H9 (cell line): ENCODE measurements at regions not wholly inside any gene's neighbourhood (a gene's known extent, or its start where the extent isn't known, plus 50 kb on each side); places are given as distances from the start of the nearest gene placed in this dataset.

ENCODE experiments used
- DNase-seq: peaks from one replicate; pipeline ENCODE4 v3.0.0-alpha.2; 2017
- H2AFZ ChIP-seq: one replicate; pipeline ENCODE4 v1.6.1; 2013; ENCODE audit warnings: mild to moderate bottlenecking, low read length, control low read depth, moderate library complexity
- H2AK5ac ChIP-seq: 2 replicates; pipeline ENCODE4 v1.6.1; 2013; ENCODE audit warnings: low read length, control low read depth, mixed read lengths; ENCODE audit not compliant: insufficient read length
- H2BK120ac ChIP-seq: one replicate; pipeline ENCODE4 v1.6.1; 2013; ENCODE audit warnings: low read depth, mild to moderate bottlenecking, low read length, control low read depth, inconsistent platforms; ENCODE audit not compliant: poor library complexity, severe bottlenecking
- H2BK12ac ChIP-seq: 2 replicates; pipeline ENCODE4 v1.6.1; 2013; ENCODE audit warnings: low read length, control low read depth, mixed read lengths, low read depth; ENCODE audit not compliant: insufficient read length
- H2BK15ac ChIP-seq: 2 replicates; pipeline ENCODE4 v1.6.1; 2013; ENCODE audit warnings: low read depth, low read length, control low read depth
- H2BK20ac ChIP-seq: one replicate; pipeline ENCODE4 v1.6.1; 2013; ENCODE audit warnings: low read depth, mild to moderate bottlenecking, low read length, control low read depth, inconsistent platforms; ENCODE audit not compliant: poor library complexity, severe bottlenecking
- H2BK5ac ChIP-seq: 2 replicates; pipeline ENCODE4 v1.6.1; 2013; ENCODE audit warnings: low read length, control low read depth, mixed read lengths; ENCODE audit not compliant: insufficient read length
- H3K14ac ChIP-seq: 2 replicates; pipeline ENCODE4 v1.6.1; 2013; ENCODE audit warnings: low read length, control low read depth; ENCODE audit not compliant: insufficient read depth
- H3K18ac ChIP-seq: 2 replicates; pipeline ENCODE4 v1.6.1; 2013; ENCODE audit warnings: low read depth, mild to moderate bottlenecking, mixed read lengths, low read length, control low read depth; ENCODE audit not compliant: insufficient read length
- H3K23ac ChIP-seq: 2 replicates; pipeline ENCODE4 v1.6.1; 2013; ENCODE audit warnings: low read length, control low read depth, mixed read lengths, low read depth; ENCODE audit not compliant: insufficient read length
- H3K23me2 ChIP-seq: 2 replicates; pipeline ENCODE4 v1.6.1; 2013; ENCODE audit warnings: low read depth, mild to moderate bottlenecking, mixed read lengths, low read length, control low read depth; ENCODE audit not compliant: insufficient read length, poor library complexity, severe bottlenecking
- H3K27ac ChIP-seq: 2 replicates; pipeline ENCODE4 v1.5.1; 2013; ENCODE audit warnings: low read length, control low read depth, mixed read lengths, low read depth; ENCODE audit not compliant: insufficient read length
- H3K27me3 ChIP-seq: 2 replicates; pipeline ENCODE4 v1.6.1; 2013; ENCODE audit warnings: low read length, control low read depth, inconsistent platforms; ENCODE audit not compliant: insufficient read depth
- H3K4ac ChIP-seq: 2 replicates; pipeline ENCODE4 v1.6.1; 2013; ENCODE audit warnings: low read depth, mild to moderate bottlenecking, control low read depth, inconsistent platforms, low read length, moderate library complexity
- H3K4me1 ChIP-seq: 2 replicates; pipeline ENCODE4 v1.6.1; 2013; ENCODE audit warnings: low read length, control low read depth, inconsistent platforms; ENCODE audit not compliant: insufficient read depth
- H3K4me2 ChIP-seq: 2 replicates; pipeline ENCODE4 v1.6.1; 2013; ENCODE audit warnings: low read length, control low read depth, mixed read lengths; ENCODE audit not compliant: insufficient read length, insufficient read depth
- H3K56ac ChIP-seq: 2 replicates; pipeline ENCODE4 v1.6.1; 2013; ENCODE audit warnings: low read depth, mild to moderate bottlenecking, mixed read lengths, low read length, control low read depth; ENCODE audit not compliant: insufficient read length
- H3K79me1 ChIP-seq: 2 replicates; pipeline ENCODE4 v1.6.1; 2013; ENCODE audit warnings: low read depth, mild to moderate bottlenecking, moderate library complexity, low read length, control low read depth, inconsistent platforms; ENCODE audit not compliant: insufficient read depth, poor library complexity, severe bottlenecking
- H3K79me2 ChIP-seq: 2 replicates; pipeline ENCODE4 v1.6.1; 2013; ENCODE audit warnings: low read length, control low read depth, inconsistent platforms; ENCODE audit not compliant: insufficient read depth
- H3K9ac ChIP-seq: 2 replicates; pipeline ENCODE4 v1.6.1; 2013; ENCODE audit warnings: low read length, control low read depth, mixed read lengths; ENCODE audit not compliant: insufficient read length; ENCODE audit errors: extremely low read depth
- H3K9me3 ChIP-seq: one replicate; pipeline ENCODE4 v1.6.1; 2013; ENCODE audit warnings: low read depth, low read length, inconsistent platforms; ENCODE audit not compliant: control insufficient read depth
- H3T11ph ChIP-seq: one replicate; pipeline ENCODE4 v1.6.1; 2013; ENCODE audit warnings: mild to moderate bottlenecking, low read length, control low read depth, inconsistent platforms
- H4K20me1 ChIP-seq: one replicate; pipeline ENCODE4 v1.6.1; 2013; ENCODE audit not compliant: control insufficient read depth, insufficient read length, insufficient read depth
- H4K5ac ChIP-seq: 2 replicates; pipeline ENCODE4 v1.6.1; 2013; ENCODE audit warnings: low read depth, mild to moderate bottlenecking, mixed read lengths, low read length, control low read depth; ENCODE audit not compliant: insufficient read length
- H4K8ac ChIP-seq: replicated peaks from 2 replicates; pipeline ENCODE4 v1.6.1; 2013; ENCODE audit warnings: low read length, control low read depth, mixed read lengths, low read depth; ENCODE audit not compliant: insufficient read length
- H4K91ac ChIP-seq: 2 replicates; pipeline ENCODE4 v1.6.1; 2013; ENCODE audit warnings: low read depth, mild to moderate bottlenecking, moderate library complexity, mixed read lengths, low read length, control low read depth; ENCODE audit not compliant: insufficient read length
- H3K27ac Mint-ChIP-seq, 3 experiments: 2 replicates in 2 of 3; 3 replicates in 1 of 3; pipeline ENCODE4 v1.8.0; 2020 to 2021; ENCODE audit warnings: mixed read lengths in 3 of 3, mild to moderate bottlenecking in 1 of 3, moderate library complexity in 1 of 3
- H3K27me3 Mint-ChIP-seq: 2 replicates; pipeline ENCODE4 v1.8.0; 2021; ENCODE audit warnings: low read depth, mild to moderate bottlenecking, moderate library complexity, mixed read lengths
- H3K36me3 Mint-ChIP-seq, 3 experiments: 2 replicates in 2 of 3; 3 replicates in 1 of 3; pipeline ENCODE4 v1.8.0; 2020 to 2021; ENCODE audit warnings: low read depth in 3 of 3, mixed read lengths in 3 of 3; ENCODE audit not compliant: insufficient read depth in 1 of 3
- H3K4me1 Mint-ChIP-seq, 2 experiments: 2 replicates each; pipeline ENCODE4 v1.8.0; 2020; ENCODE audit warnings: mixed read lengths in 2 of 2
- H3K4me3 Mint-ChIP-seq, 2 experiments: 2 replicates in 1 of 2; 3 replicates in 1 of 2; pipeline ENCODE4 v1.8.0; 2020 to 2021; ENCODE audit warnings: mild to moderate bottlenecking in 2 of 2, mixed read lengths in 2 of 2, moderate library complexity in 1 of 2
- H3K9me3 Mint-ChIP-seq, 2 experiments: 2 replicates in 1 of 2; 3 replicates in 1 of 2; pipeline ENCODE4 v1.8.0; 2020; ENCODE audit warnings: mild to moderate bottlenecking in 2 of 2, mixed read lengths in 2 of 2, moderate library complexity in 1 of 2
- WGBS: extraction: QIAGEN DNeasy Blood & Tissue Kit; methylation state at CpG from one replicate; pipeline ENCODE4 v1.1.7; 2013; ENCODE audit warnings: missing lambda C conversion rate, low lambda C conversion rate, mixed read lengths; ENCODE audit not compliant: insufficient read length; ENCODE audit errors: extremely low coverage; 5-methylcytosine and 5-hydroxymethylcytosine counted together
- TF ChIP-seq, protein P1 (sequence below): fragments of 200-600 bp; sonication (generic); conservative IDR thresholded peaks from 3 replicates; pipeline ENCODE4 v1.8.0; 2021; ENCODE audit warnings: antibody characterized with exemption, mild to moderate bottlenecking

GRCh38 chr7:155225095-155225494 lies 72.6 kb upstream of the INSIG1 start:
- Mint-ChIP-seq H3K36me3 (no peaks in the 10 kb centered on the region; a peak in 2 of 7 replicates), H3K27ac (no peak overlapping the region; a peak in 1 of 7 replicates), H3K9me3 (no peaks in the 10 kb centered on the region; a peak in 1 of 5 replicates), H3K27me3 (peaks cover 49% of the 10 kb centered on the region), H3K4me3 (no peak overlapping the region), H3K4me1 (peaks cover 40 to 59% of the 10 kb centered on the region in 2 experiments)
- WGBS, result no CpG with 5 or more reads among the region's 11 CpGs
- Histone ChIP-seq H3K56ac (no peak overlapping the region), H3K9me3 (no peaks in the 10 kb centered on the region), H3K79me2 (no peaks in the 10 kb centered on the region), H3K4ac (no peak overlapping the region), H3K18ac (no peak overlapping the region), H3K9ac (no peak overlapping the region), H3K23ac (no peak overlapping the region), H4K20me1 (no peaks in the 10 kb centered on the region), H3K14ac (no peak overlapping the region), H2AK5ac (no peak overlapping the region), H2BK20ac (no peak overlapping the region), H4K91ac (no peak overlapping the region), H3K27me3 (no peaks in the 10 kb centered on the region; the same call in 1 of the 2 replicates), H3K4me1 (peaks cover 2% of the 10 kb centered on the region; the same call in 1 of the 2 replicates), H3T11ph (no peak overlapping the region), H2AFZ (no peak overlapping the region), H3K27ac (no peak overlapping the region), H2BK120ac (no peak overlapping the region), H4K8ac (no peak overlapping the region), H2BK15ac (no peak overlapping the region), H3K79me1 (no peaks in the 10 kb centered on the region), H3K4me2 (no peak overlapping the region), H4K5ac (no peak overlapping the region), H2BK5ac (no peak overlapping the region), H2BK12ac (no peak overlapping the region), H3K23me2 (no peaks in the 10 kb centered on the region)
- TF ChIP-seq, protein P1, sequence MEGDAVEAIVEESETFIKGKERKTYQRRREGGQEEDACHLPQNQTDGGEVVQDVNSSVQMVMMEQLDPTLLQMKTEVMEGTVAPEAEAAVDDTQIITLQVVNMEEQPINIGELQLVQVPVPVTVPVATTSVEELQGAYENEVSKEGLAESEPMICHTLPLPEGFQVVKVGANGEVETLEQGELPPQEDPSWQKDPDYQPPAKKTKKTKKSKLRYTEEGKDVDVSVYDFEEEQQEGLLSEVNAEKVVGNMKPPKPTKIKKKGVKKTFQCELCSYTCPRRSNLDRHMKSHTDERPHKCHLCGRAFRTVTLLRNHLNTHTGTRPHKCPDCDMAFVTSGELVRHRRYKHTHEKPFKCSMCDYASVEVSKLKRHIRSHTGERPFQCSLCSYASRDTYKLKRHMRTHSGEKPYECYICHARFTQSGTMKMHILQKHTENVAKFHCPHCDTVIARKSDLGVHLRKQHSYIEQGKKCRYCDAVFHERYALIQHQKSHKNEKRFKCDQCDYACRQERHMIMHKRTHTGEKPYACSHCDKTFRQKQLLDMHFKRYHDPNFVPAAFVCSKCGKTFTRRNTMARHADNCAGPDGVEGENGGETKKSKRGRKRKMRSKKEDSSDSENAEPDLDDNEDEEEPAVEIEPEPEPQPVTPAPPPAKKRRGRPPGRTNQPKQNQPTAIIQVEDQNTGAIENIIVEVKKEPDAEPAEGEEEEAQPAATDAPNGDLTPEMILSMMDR, result no peak
- DNase-seq, result no peak
